ENCODE measurements at regions not wholly inside any gene's neighbourhood (a gene's known extent, or its start where the extent isn't known, plus 50 kb on each side); places are given as distances from the start of the nearest gene placed in this dataset.

- H3K4me3 ChIP-seq (ENCODE audit: control insufficient read depth, low read depth, low read length), result no peak overlapping the region
- no peak for TF ChIP-seq CTCF (conservative IDR thresholded peaks at IDR 0.05; ENCODE audit: control insufficient read depth, insufficient read depth, low read depth, low read length)
- no peak for DNase-seq (ENCODE audit: low read depth)
Measured at GRCh38 chr9:14512942-14513341, 180.3 kb downstream of the ZDHHC21 start.

GRCh38 chr9:14511452-14511851 lies 181.8 kb downstream of the ZDHHC21 start:
- DNase-seq (ENCODE audit: low read depth), result peak; percentile 39
- TF ChIP-seq CTCF (conservative IDR thresholded peaks at IDR 0.05; ENCODE audit: control insufficient read depth, insufficient read depth, low read depth, low read length), result no peak
- no peak overlapping the region for H3K4me3 ChIP-seq (ENCODE audit: control insufficient read depth, low read depth, low read length)

- no peak for DNase-seq (ENCODE audit: low read depth)
- H3K4me3 ChIP-seq (ENCODE audit: control insufficient read depth, low read depth, low read length), result no peak overlapping the region
- TF ChIP-seq CTCF (conservative IDR thresholded peaks at IDR 0.05; ENCODE audit: control insufficient read depth, insufficient read depth, low read depth, low read length), result no peak
Measured at GRCh38 chr9:14508884-14509283, 184.3 kb downstream of the ZDHHC21 start.

GRCh38 chr9:14501366-14501765 lies 187.4 kb upstream of the NFIB start:
- no peak for DNase-seq (ENCODE audit: low read depth)
- no peak for TF ChIP-seq CTCF (conservative IDR thresholded peaks at IDR 0.05; ENCODE audit: control insufficient read depth, insufficient read depth, low read depth, low read length)
- no peak overlapping the region for H3K4me3 ChIP-seq (ENCODE audit: control insufficient read depth, low read depth, low read length)

- no peak for TF ChIP-seq CTCF (conservative IDR thresholded peaks at IDR 0.05; ENCODE audit: control insufficient read depth, insufficient read depth, low read depth, low read length)
- H3K4me3 ChIP-seq (ENCODE audit: control insufficient read depth, low read depth, low read length), result no peak overlapping the region
- DNase-seq (ENCODE audit: low read depth), result no peak
Measured at GRCh38 chr9:14500705-14501104, 186.8 kb upstream of the NFIB start.

DNA sequence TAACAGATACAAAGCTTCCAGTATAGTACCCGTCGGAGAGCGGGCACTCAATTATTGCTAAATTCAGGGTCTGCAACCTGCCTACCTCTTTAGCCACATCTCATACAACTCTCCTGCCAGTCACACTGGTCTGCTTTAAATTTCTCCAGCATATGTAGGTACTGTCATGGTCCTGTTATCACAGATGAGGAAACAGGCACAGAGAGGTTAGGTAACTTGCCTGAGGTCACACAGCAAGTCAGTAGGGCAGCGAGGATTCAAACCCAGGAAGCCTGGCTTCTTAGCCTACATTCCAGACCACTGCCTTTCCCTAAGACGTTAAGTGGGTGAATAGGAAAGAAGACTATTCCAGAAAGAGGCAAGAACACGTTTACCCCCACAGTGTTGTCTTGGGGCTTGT lies 186.0 kb upstream of the NFIB start:
- no peak for DNase-seq (ENCODE audit: low read depth)
- no peak for TF ChIP-seq CTCF (conservative IDR thresholded peaks at IDR 0.05; ENCODE audit: control insufficient read depth, insufficient read depth, low read depth, low read length)

GRCh38 chr9:14498824-14499223 lies 184.9 kb upstream of the NFIB start:
- no peak overlapping the region for H3K4me3 ChIP-seq (ENCODE audit: control insufficient read depth, low read depth, low read length)
- DNase-seq (ENCODE audit: low read depth), result no peak
- TF ChIP-seq CTCF (conservative IDR thresholded peaks at IDR 0.05; ENCODE audit: control insufficient read depth, insufficient read depth, low read depth, low read length), result no peak

More for the DNA sequence above, 186.0 kb upstream of the NFIB start:
- H3K4me3 ChIP-seq (ENCODE audit: control insufficient read depth, low read depth, low read length), result no peak overlapping the region
